Lower leg skin (tissue), 4 donors: ENCODE measurements at regions not wholly inside any gene's neighbourhood (a gene's known extent, or its start where the extent isn't known, plus 50 kb on each side); places are given as distances from the start of the nearest gene placed in this dataset.

Experiments used
- DNase-seq, 2 donors: peaks; one replicate each; pipeline ENCODE4 v3.0.0-alpha.2; 2019; ENCODE audit warnings: low spot score in 2 of 2
- H3K4me3 ChIP-seq: fragments of 200-600 bp; sonication (generic); 2 replicates; pipeline ENCODE4 v1.5.1; 2017; ENCODE audit warnings: mild to moderate bottlenecking, low read depth; ENCODE audit not compliant: poor library complexity, severe bottlenecking
- CTCF ChIP-seq, 3 donors: fragments of 450-650 bp; IDR thresholded peaks; one replicate each; pipeline ENCODE4 v1.5.1; 2016; ENCODE audit warnings: antibody characterized with exemption in 3 of 3, mild to moderate bottlenecking in 3 of 3, moderate library complexity in 2 of 3
- POLR2A ChIP-seq, 2 donors: fragments of 450-650 bp; IDR thresholded peaks; one replicate each; pipeline ENCODE4 v1.6.1; 2016 to 2017; ENCODE audit warnings: antibody characterized with exemption in 2 of 2, mild to moderate bottlenecking in 1 of 2, moderate library complexity in 1 of 2
- WGBS, 2 donors: methylation state at CpG; one replicate each; pipeline ENCODE4 v1.1.5; 2018; 5-methylcytosine and 5-hydroxymethylcytosine counted together
- intact Hi-C: fragments of 100-400 bp; cut with DNase I; formaldehyde crosslinking; loops from one replicate; pipeline ENCODE4 v1.15.0; 2023; ENCODE audit warnings: low total_unique reads

DNA sequence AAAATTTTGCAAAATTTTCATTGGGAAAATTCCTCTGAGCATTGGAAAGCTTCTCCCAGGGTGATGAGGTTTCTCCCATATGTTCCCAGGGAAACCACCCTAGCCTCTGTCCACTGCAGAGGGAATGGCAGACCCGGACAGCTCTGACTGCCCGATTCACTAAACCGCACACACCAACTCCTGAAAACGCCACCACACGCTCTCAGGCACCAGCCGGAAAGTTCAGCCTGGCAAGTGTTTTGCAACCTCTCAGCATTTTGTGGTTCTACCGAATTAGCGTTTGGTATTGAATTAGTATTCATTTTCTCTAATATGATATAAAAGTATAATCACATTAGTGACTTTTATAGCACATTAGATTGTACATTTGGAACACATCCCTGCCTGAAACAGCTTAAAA lies 213.4 kb downstream of the PHETA1 start:
- DNase-seq = no peak
- TF ChIP-seq CTCF (IDR thresholded peaks at IDR 0.05) = no peak
- TF ChIP-seq POLR2A (IDR thresholded peaks at IDR 0.05) = no peak
- intact Hi-C loops = loop anchor here (5.0 kb wide), 1 partner anchor 1297 kb away; no protein-coding TSS in a partner anchor
- H3K4me3 ChIP-seq = no peak overlapping the region
- WGBS, 2 donors = 63 to 83% methylated on average over 8 of the region's 8 CpGs

GRCh38 chr12:111155020-111155419 lies 213.9 kb downstream of the PHETA1 start:
- intact Hi-C loops = loop anchor here (5.0 kb wide), 1 partner anchor 1297 kb away; no protein-coding TSS in a partner anchor
- TF ChIP-seq CTCF (IDR thresholded peaks at IDR 0.05) (no peak), POLR2A (IDR thresholded peaks at IDR 0.05) (no peak)
- WGBS, 2 donors = 81 to 84% methylated on average over 3 of the region's 3 CpGs
- no peak for DNase-seq
- H3K4me3 ChIP-seq = no peak overlapping the region

- TF ChIP-seq CTCF (IDR thresholded peaks at IDR 0.05) (no peak), POLR2A (IDR thresholded peaks at IDR 0.05) (no peak)
- intact Hi-C loops = no loop called here
- no peak for DNase-seq
- WGBS, 2 donors = 28 to 34% methylated on average over 13 to 19 of the region's 19 CpGs
- H3K4me3 ChIP-seq = no peak overlapping the region
Observed at GRCh38 chr12:111154147-111154834, 214.6 kb downstream of the PHETA1 start.

DNA sequence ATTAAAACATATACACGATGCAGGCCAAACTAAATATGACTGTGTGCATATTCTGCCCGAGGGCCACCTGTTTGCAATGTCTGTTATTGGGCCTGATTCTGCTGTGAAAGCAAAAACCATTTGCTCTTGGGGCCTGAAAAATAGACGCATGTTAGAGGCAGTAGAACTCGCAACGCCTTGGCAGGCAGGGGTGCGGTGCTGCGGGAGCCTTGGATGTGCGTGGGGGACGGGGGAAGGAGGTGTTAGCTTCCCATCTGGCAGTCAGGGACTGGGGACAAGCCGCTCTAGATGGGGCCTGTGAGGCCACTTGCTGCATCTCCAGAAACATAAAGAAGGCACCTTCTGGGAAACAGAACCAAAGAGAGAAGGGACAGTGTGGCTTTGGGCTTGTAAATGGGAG lies 216.3 kb downstream of the PHETA1 start:
- no peak for DNase-seq
- 83 to 89% methylated on average over 10 of the region's 10 CpGs for WGBS, 2 donors
- no peak overlapping the region for H3K4me3 ChIP-seq
- intact Hi-C loops = no loop called here
- TF ChIP-seq CTCF (IDR thresholded peaks at IDR 0.05) (no peak), POLR2A (IDR thresholded peaks at IDR 0.05) (no peak)

- TF ChIP-seq CTCF (IDR thresholded peaks at IDR 0.05) (no peak), POLR2A (IDR thresholded peaks at IDR 0.05) (no peak)
- WGBS, 2 donors = 73% methylated on average over 20 of the region's 20 CpGs
- no peak for DNase-seq
- H3K4me3 ChIP-seq = no peak overlapping the region
- intact Hi-C loops = no loop called here
Observed at GRCh38 chr12:111150921-111151840, 217.7 kb downstream of the PHETA1 start.
